Left lung (tissue), 4 donors: ENCODE measurements at regions not wholly inside any gene's neighbourhood (a gene's known extent, or its start where the extent isn't known, plus 50 kb on each side); places are given as distances from the start of the nearest gene placed in this dataset.

Experiments used
- ATAC-seq: fragments of 200-7000 bp; cut with Tn5 transposase; one replicate; pipeline ENCODE4 v1.9.1; 2020; ENCODE audit warnings: moderate library complexity
- DNase-seq, 4 donors: peaks; one replicate each; pipeline ENCODE4 v3.0.0-alpha.2; 2013 to 2020
- H3K27ac ChIP-seq, 2 donors: fragments of 200-600 bp; sonication (generic) in 1 of 2; one replicate each; pipeline versions ENCODE4 v1.5.0 to v1.8.0; 2020 to 2021
- H3K27me3 ChIP-seq, 2 donors: fragments of 200-600 bp; sonication (generic) in 1 of 2; one replicate each; pipeline versions ENCODE4 v1.5.0 to v1.8.0; 2020 to 2021
- H3K36me3 ChIP-seq, 2 donors: fragments of 200-600 bp; sonication (generic) in 1 of 2; one replicate each; pipeline versions ENCODE4 v1.5.0 to v1.8.0; 2020 to 2021
- H3K4me1 ChIP-seq, 2 donors: fragments of 200-600 bp; one replicate each; pipeline ENCODE4 v1.8.0; 2021
- H3K4me3 ChIP-seq, 2 donors: fragments of 200-600 bp; sonication (generic) in 1 of 2; one replicate each; pipeline versions ENCODE4 v1.5.0 to v1.8.0; 2020 to 2021; ENCODE audit warnings: mild to moderate bottlenecking in 1 of 2
- H3K9me3 ChIP-seq, 2 donors: fragments of 200-600 bp; sonication (generic) in 1 of 2; one replicate each; pipeline versions ENCODE4 v1.5.0 to v1.8.0; 2020 to 2021
- CTCF ChIP-seq, 2 donors: fragments of 200-600 bp; sonication (generic) in 1 of 2; IDR thresholded peaks; one replicate each; pipeline versions ENCODE4 v1.5.0 to v1.8.0; 2021; ENCODE audit warnings: antibody characterized with exemption in 2 of 2
- intact Hi-C, 2 donors: fragments of 100-400 bp; cut with DNase I; formaldehyde crosslinking; loops; one replicate each; pipeline versions ENCODE4 v1.11.2 to v1.14.2; 2022
- donor health status: DM: no; HTN: yes; CAD: no.
- donor health status: DM: no; HTN: no; CAD: no.

GRCh38 chr7:22586786-22587140, 86.8 kb upstream of the STEAP1B start:
- Histone ChIP-seq H3K4me1 (peaks cover 37 to 68% of the 10 kb centered on the region in 2 donors), H3K36me3 (no peaks in the 10 kb centered on the region), H3K27ac (peak overlapping the region in 1 of 2 donors; percentile 79), H3K4me3 (no peak overlapping the region), H3K9me3 (no peaks in the 10 kb centered on the region), H3K27me3 (no peaks in the 10 kb centered on the region)
- ATAC-seq, result peak; percentile 40
- intact Hi-C loops, result no loop called here
- DNase-seq, result peak in 1 of 4 donors; percentile 71
- TF ChIP-seq CTCF (IDR thresholded peaks at IDR 0.05), result peak in 1 of 2 donors; percentile 18

GRCh38 chr7:22586101-22586785, 86.3 kb upstream of the STEAP1B start:
- H3K4me1 ChIP-seq, result peaks cover 37 to 68% of the 10 kb centered on the region in 2 donors
- H3K4me3 ChIP-seq, result no peak overlapping the region
- intact Hi-C loops, result no loop called here
- peak overlapping the region in 1 of 2 donors; percentile 67 for H3K27ac ChIP-seq
- no peak for ATAC-seq
- no peaks in the 10 kb centered on the region for H3K9me3 ChIP-seq
- no peak for DNase-seq
- TF ChIP-seq CTCF (IDR thresholded peaks at IDR 0.05), result no peak
- no peaks in the 10 kb centered on the region for H3K27me3 ChIP-seq
- no peaks in the 10 kb centered on the region for H3K36me3 ChIP-seq

GRCh38 chr7:22584179-22584578, 84.2 kb upstream of the STEAP1B start:
- no peak for TF ChIP-seq CTCF (IDR thresholded peaks at IDR 0.05)
- DNase-seq, result no peak

GRCh38 chr7:22582863-22583622, 83.1 kb upstream of the STEAP1B start:
- TF ChIP-seq CTCF (IDR thresholded peaks at IDR 0.05), result no peak
- Histone ChIP-seq H3K27me3 (no peaks in the 10 kb centered on the region), H3K4me1 (peaks cover 11 to 56% of the 10 kb centered on the region in 2 donors), H3K4me3 (no peak overlapping the region), H3K9me3 (no peaks in the 10 kb centered on the region), H3K27ac (peak overlapping the region; percentile 28 to 53), H3K36me3 (no peaks in the 10 kb centered on the region)
- ATAC-seq, result peak; percentile 88
- intact Hi-C loops, result no loop called here
- DNase-seq, result peak in 2 of 4 donors; percentile 68 to 77

More at GRCh38 chr7:22584179-22584578, 84.2 kb upstream of the STEAP1B start:
- Histone ChIP-seq H3K4me1 (peaks cover 19 to 61% of the 10 kb centered on the region in 2 donors), H3K27me3 (no peaks in the 10 kb centered on the region), H3K27ac (peak overlapping the region in 1 of 2 donors; percentile 53), H3K36me3 (no peaks in the 10 kb centered on the region), H3K9me3 (no peaks in the 10 kb centered on the region), H3K4me3 (no peak overlapping the region)
- intact Hi-C loops, result no loop called here
- ATAC-seq, result peak; percentile 69

- H3K36me3 ChIP-seq, result no peaks in the 10 kb centered on the region
- TF ChIP-seq CTCF (IDR thresholded peaks at IDR 0.05), result no peak
- intact Hi-C loops, result no loop called here
- H3K27me3 ChIP-seq, result no peaks in the 10 kb centered on the region
- no peaks in the 10 kb centered on the region for H3K9me3 ChIP-seq
- DNase-seq, result no peak
- no peak overlapping the region for H3K27ac ChIP-seq
- no peak for ATAC-seq
- H3K4me3 ChIP-seq, result no peak overlapping the region
- H3K4me1 ChIP-seq, result peaks cover 16 to 57% of the 10 kb centered on the region in 2 donors
These were observed 81.1 kb upstream of the STEAP1B start for GRCh38 chr7:22581099-22581498.
